Mesothelial cell of epicardium (in vitro differentiated cells): ENCODE measurements at regions not wholly inside any gene's neighbourhood (a gene's known extent, or its start where the extent isn't known, plus 50 kb on each side); places are given as distances from the start of the nearest gene placed in this dataset.

ENCODE experiments used
- DNase-seq, 2 experiments: peaks; one replicate each; pipeline ENCODE4 v3.0.0; 2021; ENCODE audit warnings: low spot score in 2 of 2; ENCODE audit not compliant: unreplicated experiment in 2 of 2
- H3K27ac Mint-ChIP-seq: 2 replicates; pipeline ENCODE4 v1.8.0; 2021; ENCODE audit warnings: mixed read lengths
- H3K27me3 Mint-ChIP-seq: 2 replicates; pipeline ENCODE4 v1.8.0; 2021; ENCODE audit warnings: low read depth, mixed read lengths
- H3K36me3 Mint-ChIP-seq: 2 replicates; pipeline ENCODE4 v1.8.0; 2021; ENCODE audit warnings: mixed read lengths
- H3K4me1 Mint-ChIP-seq: 2 replicates; pipeline ENCODE4 v1.8.0; 2021; ENCODE audit warnings: mixed read lengths
- H3K4me3 Mint-ChIP-seq: 2 replicates; pipeline ENCODE4 v1.8.0; 2021; ENCODE audit warnings: mild to moderate bottlenecking, moderate library complexity, mixed read lengths
- H3K9me3 Mint-ChIP-seq: 2 replicates; pipeline ENCODE4 v1.8.0; 2021; ENCODE audit warnings: mixed read lengths
- CTCF ChIP-seq: fragments of 200-600 bp; sonication (generic); IDR thresholded peaks from one replicate; pipeline ENCODE4 v1.5.0; 2021; ENCODE audit warnings: antibody characterized with exemption; ENCODE audit not compliant: unreplicated experiment

- Mint-ChIP-seq H3K36me3 (peaks cover 3% of the 10 kb centered on the region), H3K27ac (no peak overlapping the region), H3K27me3 (no peaks in the 10 kb centered on the region), H3K4me3 (no peak overlapping the region), H3K4me1 (peaks cover 21% of the 10 kb centered on the region), H3K9me3 (no peaks in the 10 kb centered on the region)
- no peak for TF ChIP-seq CTCF
- no peak for DNase-seq
These were observed 414.6 kb downstream of the PCDH7 start for GRCh38 chr4:31134720-31135119.

- no peak for TF ChIP-seq CTCF
- no peaks in the 10 kb centered on the region for H3K27me3 Mint-ChIP-seq
- H3K4me1 Mint-ChIP-seq = peaks cover 43% of the 10 kb centered on the region
- no peaks in the 10 kb centered on the region for H3K9me3 Mint-ChIP-seq
- no peak overlapping the region for H3K4me3 Mint-ChIP-seq
- H3K27ac Mint-ChIP-seq = peak overlapping the region; percentile 43
- no peak for DNase-seq
- H3K36me3 Mint-ChIP-seq = peaks cover 19% of the 10 kb centered on the region
These were observed 419.6 kb downstream of the PCDH7 start for GRCh38 chr4:31139767-31140166.

GRCh38 chr4:31141095-31141831, 421.1 kb downstream of the PCDH7 start:
- Mint-ChIP-seq H3K27me3 (no peaks in the 10 kb centered on the region), H3K27ac (peak overlapping the region; percentile 57), H3K36me3 (peaks cover 25% of the 10 kb centered on the region), H3K4me1 (peaks cover 41% of the 10 kb centered on the region), H3K9me3 (no peaks in the 10 kb centered on the region), H3K4me3 (no peak overlapping the region)
- TF ChIP-seq CTCF = no peak
- DNase-seq = no peak

GRCh38 chr4:31141832-31142142, 421.6 kb downstream of the PCDH7 start:
- no peak for TF ChIP-seq CTCF
- Mint-ChIP-seq H3K4me1 (peaks cover 42% of the 10 kb centered on the region), H3K4me3 (no peak overlapping the region), H3K36me3 (peaks cover 25% of the 10 kb centered on the region), H3K9me3 (no peaks in the 10 kb centered on the region), H3K27me3 (no peaks in the 10 kb centered on the region), H3K27ac (peak overlapping the region; percentile 64)
- DNase-seq = no peak

GRCh38 chr4:31146366-31146765, 426.2 kb downstream of the PCDH7 start:
- Mint-ChIP-seq H3K27ac (no peak overlapping the region), H3K4me3 (no peak overlapping the region), H3K27me3 (no peaks in the 10 kb centered on the region), H3K36me3 (peaks cover 22% of the 10 kb centered on the region), H3K4me1 (peaks cover 19% of the 10 kb centered on the region), H3K9me3 (no peaks in the 10 kb centered on the region)
- DNase-seq = no peak
- no peak for TF ChIP-seq CTCF

GRCh38 chr4:31148990-31149389, 428.8 kb downstream of the PCDH7 start:
- no peak for TF ChIP-seq CTCF
- H3K27me3 Mint-ChIP-seq = no peaks in the 10 kb centered on the region
- peak overlapping the region; percentile 43 for H3K27ac Mint-ChIP-seq
- no peak for DNase-seq
- no peak overlapping the region for H3K4me3 Mint-ChIP-seq
- peaks cover 9% of the 10 kb centered on the region for H3K36me3 Mint-ChIP-seq
- H3K4me1 Mint-ChIP-seq = peaks cover 12% of the 10 kb centered on the region
- no peaks in the 10 kb centered on the region for H3K9me3 Mint-ChIP-seq
